ENCODE measurements at regions not wholly inside any gene's neighbourhood (a gene's known extent, or its start where the extent isn't known, plus 50 kb on each side); places are given as distances from the start of the nearest gene placed in this dataset.

DNA sequence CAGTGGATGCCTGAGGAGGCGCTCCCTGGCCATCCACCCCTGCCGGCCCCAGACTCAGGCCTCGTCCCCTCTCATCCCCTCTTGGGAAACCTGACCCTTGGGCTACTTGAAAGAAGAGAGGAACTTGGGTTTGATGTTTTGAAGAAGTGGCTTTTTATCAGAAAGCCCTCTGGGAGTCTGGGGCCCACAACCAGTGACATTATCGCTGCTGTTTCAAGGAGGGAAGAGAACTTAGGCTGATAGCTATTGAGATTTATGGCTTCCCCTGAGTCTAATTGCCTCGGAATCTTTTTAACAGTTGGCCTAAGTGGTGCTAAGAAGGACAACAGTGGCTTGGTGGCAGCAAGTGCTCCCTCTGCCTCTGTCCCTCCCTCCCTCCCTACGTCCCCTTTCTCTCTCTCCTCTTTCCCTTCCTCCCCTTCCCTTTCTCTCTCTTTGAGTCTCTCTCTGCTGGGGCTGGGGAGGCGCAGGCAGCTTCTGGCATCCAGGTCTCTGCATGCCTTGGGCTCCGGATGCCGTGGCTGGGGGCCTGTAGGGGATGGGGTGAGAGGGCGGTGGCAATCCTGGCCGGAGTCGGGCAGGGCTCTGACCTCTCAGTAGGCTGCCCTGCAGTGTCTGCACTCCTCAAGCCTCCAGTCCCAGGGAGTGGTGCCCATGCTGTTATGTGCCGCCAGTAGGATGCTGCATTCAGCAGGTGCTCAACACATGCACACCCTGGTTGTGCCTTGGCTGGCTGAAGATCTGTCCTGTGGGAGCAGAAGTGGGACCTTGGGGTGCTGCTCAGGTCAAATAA, 49.6 kb upstream of the RXRA start:
- no peak for DNase-seq

Data from activated CD4-positive, alpha-beta T cell treated with anti-CD3 and anti-CD28 coated beads, Interleukin-2, Interleukin-6, amounts not matched to agents 100 ng/mL and 50 ng/mL, durations not matched to agents 16 hours and 8 hours (primary cell).